Central memory CD8-positive, alpha-beta T cell (primary cell): ENCODE measurements at regions not wholly inside any gene's neighbourhood (a gene's known extent, or its start where the extent isn't known, plus 50 kb on each side); places are given as distances from the start of the nearest gene placed in this dataset.

Experiments used
- ATAC-seq: fragments of 150-1000 bp; cut with Tn5 transposase; replicated peaks from 2 replicates; pipeline ENCODE4 v1.10.0; 2022; ENCODE audit warnings: mild to moderate bottlenecking, moderate FRiP score, moderate number of reproducible peaks; ENCODE audit not compliant: poor library complexity, severe bottlenecking; ENCODE audit errors: extremely low read depth
- DNase-seq, 2 donors: peaks; one replicate each; pipeline ENCODE4 v3.0.0; 2021; ENCODE audit warnings: low spot score in 2 of 2
- H3K27ac Mint-ChIP-seq: one replicate; pipeline ENCODE4 v1.8.0; 2022; ENCODE audit warnings: low read depth, mild to moderate bottlenecking, moderate library complexity, mixed read lengths
- H3K27me3 Mint-ChIP-seq: one replicate; pipeline ENCODE4 v1.8.0; 2022; ENCODE audit warnings: mixed read lengths
- H3K36me3 Mint-ChIP-seq: one replicate; pipeline ENCODE4 v1.8.0; 2022; ENCODE audit warnings: mild to moderate bottlenecking, moderate library complexity, mixed read lengths; ENCODE audit not compliant: insufficient read depth
- H3K4me1 Mint-ChIP-seq: one replicate; pipeline ENCODE4 v1.8.0; 2022; ENCODE audit warnings: mixed read lengths
- H3K4me3 Mint-ChIP-seq: one replicate; pipeline ENCODE4 v1.8.0; 2022; ENCODE audit warnings: mild to moderate bottlenecking, moderate library complexity, mixed read lengths
- H3K9me3 Mint-ChIP-seq: one replicate; pipeline ENCODE4 v1.8.0; 2022; ENCODE audit warnings: mixed read lengths

DNA sequence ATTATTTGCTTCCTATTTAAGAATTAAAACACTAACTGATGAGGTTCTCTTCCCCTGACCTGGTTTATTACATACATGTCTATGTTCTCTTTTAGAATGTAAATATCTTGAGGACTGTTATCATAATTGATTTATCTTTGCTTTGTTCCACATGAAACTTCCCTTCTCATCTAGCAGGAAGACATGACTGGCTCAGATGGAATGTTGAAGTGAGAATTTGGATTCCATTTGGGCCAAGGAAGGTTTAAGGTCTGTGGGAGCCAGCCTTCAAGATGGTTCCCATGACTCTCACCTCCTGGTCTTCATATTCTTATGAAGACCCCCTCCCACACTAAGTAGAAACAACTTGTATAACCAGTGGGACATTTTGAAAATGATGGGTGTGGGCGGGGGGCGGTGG, 222.2 kb upstream of the GADL1 start:
- Mint-ChIP-seq H3K27ac (no peak overlapping the region), H3K4me3 (no peak overlapping the region), H3K4me1 (no peaks in the 10 kb centered on the region), H3K36me3 (peaks cover 2% of the 10 kb centered on the region), H3K9me3 (no peaks in the 10 kb centered on the region), H3K27me3 (peaks cover 6% of the 10 kb centered on the region)
- no peak for DNase-seq
- ATAC-seq: no peak

DNA sequence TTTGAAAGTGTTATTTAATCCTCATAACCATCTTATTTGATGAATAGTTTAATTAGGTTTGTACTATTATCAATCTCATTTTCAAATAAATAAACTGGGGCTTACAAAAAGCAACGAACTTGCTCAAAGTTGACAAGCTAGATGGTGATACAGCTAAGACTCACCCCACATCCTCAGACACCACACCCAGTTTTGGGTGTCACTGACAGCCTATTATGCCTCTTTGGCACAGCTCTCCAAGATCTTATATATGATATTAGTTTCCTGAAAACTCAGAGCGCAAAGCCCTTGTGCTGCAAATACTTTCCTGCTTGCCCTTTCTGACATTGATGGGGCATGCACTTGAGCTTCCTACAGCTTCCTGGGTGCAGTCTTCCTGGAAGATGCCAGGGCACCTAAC, 223.4 kb upstream of the GADL1 start:
- no peak overlapping the region for H3K4me3 Mint-ChIP-seq
- H3K36me3 Mint-ChIP-seq: peaks cover 2% of the 10 kb centered on the region
- H3K9me3 Mint-ChIP-seq: no peaks in the 10 kb centered on the region
- no peak overlapping the region for H3K27ac Mint-ChIP-seq
- no peak for ATAC-seq
- H3K4me1 Mint-ChIP-seq: no peaks in the 10 kb centered on the region
- no peak for DNase-seq
- peaks cover 10% of the 10 kb centered on the region for H3K27me3 Mint-ChIP-seq

DNA sequence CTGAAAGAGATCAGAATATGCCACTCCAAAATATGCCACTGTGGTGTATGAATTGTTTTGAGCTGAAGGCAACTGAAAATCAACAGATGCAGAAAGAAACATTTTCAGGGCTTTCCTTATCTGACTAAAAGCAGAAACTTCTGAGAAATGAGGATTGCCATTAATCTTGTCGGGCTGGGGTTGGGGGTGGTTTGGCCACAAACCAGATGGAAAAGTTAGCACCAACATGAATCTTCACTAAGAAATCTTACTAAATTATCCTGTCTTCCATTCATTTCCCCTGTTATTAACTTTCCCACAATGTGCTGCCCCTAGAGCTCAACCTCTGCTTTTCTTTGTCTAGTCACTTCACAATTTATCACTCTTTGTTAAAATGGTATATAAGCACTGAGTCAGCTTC, 229.9 kb upstream of the GADL1 start:
- no peak overlapping the region for H3K27ac Mint-ChIP-seq
- ATAC-seq (no peak), DNase-seq (no peak)
- H3K9me3 Mint-ChIP-seq: no peaks in the 10 kb centered on the region
- peaks cover 10% of the 10 kb centered on the region for H3K27me3 Mint-ChIP-seq
- H3K36me3 Mint-ChIP-seq: no peaks in the 10 kb centered on the region
- no peak overlapping the region for H3K4me3 Mint-ChIP-seq
- H3K4me1 Mint-ChIP-seq: no peaks in the 10 kb centered on the region

DNA sequence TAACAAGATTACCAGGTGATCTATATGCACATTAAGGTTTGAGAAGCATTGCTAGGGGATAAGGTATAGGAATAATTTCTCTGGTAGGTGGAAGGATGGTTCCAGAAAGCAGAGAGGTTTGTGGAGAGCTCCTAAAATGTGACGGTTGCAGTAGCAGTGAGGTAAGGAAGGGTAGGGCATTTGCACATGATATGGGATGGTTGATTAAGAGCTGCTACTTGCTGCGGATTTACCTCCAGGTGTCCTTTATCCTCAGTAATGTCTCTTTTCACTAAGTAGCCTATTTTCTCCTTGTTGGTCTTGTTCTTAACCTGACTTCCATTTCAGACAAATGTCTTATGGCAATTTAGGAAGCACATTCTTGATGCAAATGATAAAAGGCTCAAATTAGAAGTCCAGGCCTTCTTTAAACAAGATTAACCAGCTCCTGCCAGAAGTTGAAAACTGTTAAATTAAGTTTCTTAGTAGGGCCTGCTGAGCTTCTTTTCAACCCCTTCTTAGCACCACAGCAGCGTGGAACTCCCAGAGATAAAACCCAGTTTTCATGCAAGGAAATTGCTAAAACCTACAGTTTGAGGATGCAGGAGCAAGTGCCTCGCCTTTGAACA, 231.1 kb upstream of the GADL1 start:
- DNase-seq (no peak), ATAC-seq (no peak)
- peaks cover 10% of the 10 kb centered on the region for H3K27me3 Mint-ChIP-seq
- no peak overlapping the region for H3K4me3 Mint-ChIP-seq
- H3K9me3 Mint-ChIP-seq: no peaks in the 10 kb centered on the region
- no peaks in the 10 kb centered on the region for H3K36me3 Mint-ChIP-seq
- H3K27ac Mint-ChIP-seq: no peak overlapping the region
- no peaks in the 10 kb centered on the region for H3K4me1 Mint-ChIP-seq

DNA sequence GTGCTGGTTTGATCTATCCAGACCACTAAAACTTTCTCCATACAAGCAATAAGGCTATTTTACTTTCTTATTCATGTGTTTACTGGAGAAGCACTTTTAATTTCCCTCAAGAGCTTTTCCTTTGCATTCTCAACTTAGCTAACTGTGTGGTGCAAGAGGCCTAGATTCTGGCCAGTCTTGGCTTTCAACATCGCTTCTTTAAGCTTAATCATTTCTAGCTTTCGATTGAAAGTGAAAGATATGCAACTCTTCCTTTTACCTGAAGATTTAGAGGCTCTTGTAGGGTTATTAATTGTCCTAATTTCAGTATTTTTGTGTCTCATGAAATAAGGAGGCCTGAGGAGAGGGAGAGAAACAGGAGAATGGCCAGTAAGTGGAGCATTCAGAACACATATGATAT, 234.8 kb upstream of the GADL1 start:
- Mint-ChIP-seq H3K4me3 (no peak overlapping the region), H3K4me1 (no peaks in the 10 kb centered on the region), H3K27me3 (no peaks in the 10 kb centered on the region), H3K27ac (no peak overlapping the region), H3K9me3 (no peaks in the 10 kb centered on the region), H3K36me3 (no peaks in the 10 kb centered on the region)
- ATAC-seq (no peak), DNase-seq (no peak)

DNA sequence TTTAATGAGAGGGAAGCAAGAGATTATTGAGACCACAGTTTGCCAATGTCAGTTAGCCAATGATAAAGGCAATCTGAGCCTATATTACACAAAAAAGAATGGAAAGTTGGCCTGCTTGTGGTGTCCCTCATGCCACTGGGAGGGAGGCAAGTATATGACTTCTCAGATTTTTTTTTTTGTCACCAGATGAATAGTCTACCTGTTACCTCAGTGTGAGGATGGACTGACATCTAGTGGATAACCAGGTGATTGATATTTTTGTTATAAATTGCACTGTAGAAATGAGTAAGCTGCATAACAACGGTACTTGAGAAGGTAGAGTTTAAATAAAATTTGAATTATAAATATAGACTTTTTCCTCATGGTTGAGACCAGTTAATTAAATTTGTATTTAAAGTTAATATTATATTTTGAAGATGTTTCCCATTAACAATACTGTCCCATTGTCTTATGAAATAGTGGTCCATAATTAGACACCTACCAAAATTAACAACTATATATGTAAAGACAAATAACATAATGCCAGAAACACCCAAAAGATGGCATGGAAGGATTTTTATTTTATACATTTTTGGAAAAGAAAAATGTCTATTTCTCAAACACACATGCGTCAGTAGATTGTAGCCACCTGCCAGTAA, 237.8 kb upstream of the GADL1 start:
- Mint-ChIP-seq H3K4me3 (no peak overlapping the region), H3K27ac (no peak overlapping the region), H3K27me3 (no peaks in the 10 kb centered on the region), H3K9me3 (no peaks in the 10 kb centered on the region), H3K36me3 (no peaks in the 10 kb centered on the region), H3K4me1 (no peaks in the 10 kb centered on the region)
- no peak for DNase-seq
- ATAC-seq: no peak

DNA sequence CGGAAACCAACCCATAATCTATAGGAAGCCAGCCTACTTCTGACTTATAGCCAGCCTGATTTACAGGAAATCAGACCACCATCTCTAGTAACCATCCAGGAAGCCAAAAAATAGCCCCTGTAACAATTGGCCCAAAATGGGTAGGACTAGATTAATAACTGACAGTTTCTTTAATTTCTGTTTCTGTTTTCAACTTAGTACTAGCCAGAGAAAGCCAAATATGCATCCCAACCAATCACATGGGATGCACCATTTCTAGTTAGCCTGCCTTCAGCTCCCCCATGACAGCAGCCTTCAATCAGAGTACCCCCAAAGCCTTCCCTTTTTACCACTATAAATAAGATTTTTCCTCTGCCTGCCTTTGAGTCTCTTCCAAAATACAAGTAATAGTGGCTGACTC, 239.1 kb upstream of the GADL1 start:
- Mint-ChIP-seq H3K4me3 (no peak overlapping the region), H3K9me3 (no peaks in the 10 kb centered on the region), H3K4me1 (no peaks in the 10 kb centered on the region), H3K36me3 (peaks cover under 1% of the 10 kb centered on the region), H3K27me3 (no peaks in the 10 kb centered on the region), H3K27ac (no peak overlapping the region)
- DNase-seq: no peak
- no peak for ATAC-seq

DNA sequence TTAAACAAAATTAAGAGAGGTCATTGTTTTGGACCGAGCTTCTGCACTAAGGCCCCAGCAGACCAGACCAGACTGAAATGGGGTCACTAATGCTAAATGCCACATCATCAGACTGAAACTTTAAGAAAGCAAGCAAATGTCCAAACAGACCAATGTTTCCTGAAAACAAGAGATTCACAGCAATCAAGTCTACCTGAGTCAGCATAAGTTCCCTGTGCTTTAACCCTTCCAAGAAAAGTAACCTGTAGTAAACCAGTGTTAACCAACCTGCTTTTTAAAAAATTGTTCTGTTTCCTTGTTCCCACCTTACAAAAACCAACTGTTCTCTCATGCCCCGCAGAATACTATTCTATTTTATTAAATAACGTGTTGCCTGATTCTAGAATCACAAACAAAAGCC, 241.1 kb upstream of the GADL1 start:
- Mint-ChIP-seq H3K27ac (no peak overlapping the region), H3K4me1 (no peaks in the 10 kb centered on the region), H3K4me3 (no peak overlapping the region), H3K36me3 (peaks cover 2% of the 10 kb centered on the region), H3K27me3 (peaks cover 9% of the 10 kb centered on the region), H3K9me3 (no peaks in the 10 kb centered on the region)
- DNase-seq (no peak), ATAC-seq (no peak)

DNA sequence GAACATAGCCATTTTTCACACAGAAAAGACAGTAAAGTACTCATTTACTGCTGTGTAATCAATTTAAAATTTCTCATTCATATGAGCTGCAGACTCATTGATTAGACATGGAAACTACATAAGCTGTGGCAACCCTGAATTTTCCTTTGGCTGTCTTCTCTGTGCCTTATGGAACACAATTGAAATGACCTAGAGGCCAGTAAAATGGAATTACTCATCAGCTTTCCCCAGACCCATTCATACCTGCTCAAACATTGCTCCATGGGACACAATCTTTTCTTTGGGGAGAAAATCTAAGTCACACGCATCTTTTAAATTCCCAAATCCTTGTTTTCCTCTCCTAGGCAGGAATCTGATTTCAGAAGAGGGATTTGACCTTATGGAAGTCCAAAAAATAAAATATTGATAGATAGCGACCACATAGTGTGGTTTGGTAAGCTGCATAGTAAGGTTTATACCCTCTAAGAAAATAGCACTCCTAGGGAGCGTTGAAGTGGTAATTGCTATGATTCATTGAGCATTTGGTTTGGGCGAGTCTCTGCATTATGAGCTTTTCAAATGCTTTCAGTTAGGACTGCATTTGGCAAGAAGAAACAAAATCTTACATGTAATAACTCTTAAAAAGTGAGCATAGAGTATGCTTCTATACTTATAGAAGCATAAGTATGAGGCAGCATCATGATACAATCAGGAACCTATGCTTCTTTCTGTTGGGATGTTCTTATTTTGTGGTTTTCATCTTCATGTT, 243.4 kb upstream of the GADL1 start:
- Mint-ChIP-seq H3K36me3 (peaks cover 2% of the 10 kb centered on the region), H3K4me1 (no peaks in the 10 kb centered on the region)
- no peak for ATAC-seq

DNA sequence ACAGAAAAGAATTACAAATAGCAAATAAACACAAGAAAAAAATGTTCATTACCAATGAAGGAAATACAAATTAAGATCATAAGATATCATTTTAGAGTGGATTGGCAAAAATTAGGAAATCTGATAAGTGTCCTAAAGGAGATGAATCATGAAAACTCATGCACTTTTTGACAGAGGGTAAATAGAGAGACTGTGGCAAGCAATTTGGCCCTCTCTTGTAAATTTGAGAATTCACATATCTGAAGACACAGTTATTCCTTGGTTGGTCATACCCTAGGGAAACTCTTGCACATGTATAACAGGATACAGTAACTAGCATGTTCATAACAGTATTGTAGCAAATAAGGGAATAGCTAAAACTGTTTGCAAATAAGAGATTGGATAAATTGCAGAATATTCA, 246.0 kb upstream of the GADL1 start:
- H3K4me1 Mint-ChIP-seq: no peaks in the 10 kb centered on the region
- H3K9me3 Mint-ChIP-seq: no peaks in the 10 kb centered on the region
- no peak overlapping the region for H3K27ac Mint-ChIP-seq
- H3K4me3 Mint-ChIP-seq: no peak overlapping the region
- ATAC-seq (no peak), DNase-seq (no peak)
- peaks cover 2% of the 10 kb centered on the region for H3K36me3 Mint-ChIP-seq
- H3K27me3 Mint-ChIP-seq: peaks cover 9% of the 10 kb centered on the region

More for the DNA sequence above, 243.4 kb upstream of the GADL1 start:
- H3K27ac Mint-ChIP-seq: no peak overlapping the region
- no peak for DNase-seq
- no peak overlapping the region for H3K4me3 Mint-ChIP-seq
- H3K27me3 Mint-ChIP-seq: peaks cover 9% of the 10 kb centered on the region
- no peaks in the 10 kb centered on the region for H3K9me3 Mint-ChIP-seq

DNA sequence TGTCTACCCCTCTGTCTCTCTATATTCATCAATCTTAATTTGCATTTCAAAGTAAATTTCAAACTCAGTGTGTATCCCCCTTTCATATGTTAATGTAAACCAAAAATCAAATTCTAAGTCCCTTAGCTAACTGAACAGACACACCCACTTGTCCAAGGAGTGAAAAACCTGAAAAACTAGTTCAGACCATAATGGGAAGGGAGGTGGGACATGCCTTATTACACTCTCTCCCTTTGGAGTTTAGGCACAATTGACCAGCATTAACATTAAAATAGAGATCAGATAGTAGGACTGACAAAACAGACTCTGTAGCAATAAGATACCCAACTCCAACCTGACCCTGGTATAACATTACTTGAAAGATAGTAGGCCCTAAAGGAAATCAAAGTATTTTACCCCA, 247.7 kb upstream of the GADL1 start:
- H3K4me1 Mint-ChIP-seq: no peaks in the 10 kb centered on the region
- H3K9me3 Mint-ChIP-seq: no peaks in the 10 kb centered on the region

DNA sequence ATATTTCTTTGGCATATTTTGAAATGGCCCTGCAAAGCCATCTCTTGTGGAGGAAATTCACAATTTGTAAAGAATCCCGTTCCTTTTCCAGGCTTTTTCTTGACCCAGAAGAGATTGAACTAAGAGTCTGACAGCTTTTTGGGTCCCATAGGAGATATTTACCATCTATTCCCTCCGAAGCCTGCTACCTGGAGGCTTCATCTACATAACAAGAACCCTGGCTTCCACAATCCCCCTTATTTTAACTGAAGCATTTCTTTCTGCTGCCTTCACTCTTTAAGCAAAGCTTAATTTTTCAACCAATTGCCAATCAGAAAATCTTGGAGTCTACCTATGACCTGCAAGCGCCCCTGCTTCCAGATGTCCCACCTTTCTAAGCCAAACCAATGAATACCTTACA, 248.1 kb upstream of the GADL1 start:
- Mint-ChIP-seq H3K27me3 (peaks cover 9% of the 10 kb centered on the region), H3K27ac (no peak overlapping the region), H3K4me1 (no peaks in the 10 kb centered on the region), H3K36me3 (peaks cover 2% of the 10 kb centered on the region), H3K9me3 (no peaks in the 10 kb centered on the region), H3K4me3 (no peak overlapping the region)
- DNase-seq (no peak), ATAC-seq (no peak)

More for the DNA sequence above, 247.7 kb upstream of the GADL1 start:
- ATAC-seq (no peak), DNase-seq (no peak)
- H3K27me3 Mint-ChIP-seq: peaks cover 9% of the 10 kb centered on the region
- peaks cover 2% of the 10 kb centered on the region for H3K36me3 Mint-ChIP-seq
- H3K27ac Mint-ChIP-seq: no peak overlapping the region
- H3K4me3 Mint-ChIP-seq: no peak overlapping the region

DNA sequence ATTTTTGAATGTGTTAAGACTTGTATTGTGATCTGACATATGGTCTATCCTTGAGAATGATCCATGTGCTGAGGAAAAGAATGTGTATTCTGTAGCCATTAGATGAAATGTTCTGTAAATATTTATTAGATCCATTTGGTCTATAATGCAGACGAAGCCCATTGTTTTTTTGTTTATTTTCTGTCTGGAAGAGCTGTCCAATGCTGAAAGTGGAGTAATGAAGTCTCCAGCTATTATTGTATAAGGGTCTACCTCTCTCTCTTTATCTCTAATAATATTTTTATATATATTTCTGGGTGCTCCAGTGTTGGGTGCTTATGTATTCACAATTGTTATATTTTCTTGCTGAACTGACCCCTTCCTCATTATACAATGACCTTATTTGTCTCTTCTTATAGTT, 250.6 kb upstream of the GADL1 start:
- H3K9me3 Mint-ChIP-seq: peaks cover 10% of the 10 kb centered on the region
- H3K4me1 Mint-ChIP-seq: no peaks in the 10 kb centered on the region
- H3K27ac Mint-ChIP-seq: no peak overlapping the region
- H3K27me3 Mint-ChIP-seq: no peaks in the 10 kb centered on the region
- ATAC-seq (no peak), DNase-seq (no peak)
- H3K36me3 Mint-ChIP-seq: peaks cover 4% of the 10 kb centered on the region
- no peak overlapping the region for H3K4me3 Mint-ChIP-seq
